ENCODE measurements at regions not wholly inside any gene's neighbourhood (a gene's known extent, or its start where the extent isn't known, plus 50 kb on each side); places are given as distances from the start of the nearest gene placed in this dataset.

GRCh38 chr3:180457225-180457624, 144.7 kb upstream of the TTC14 start:
- H3K4me3 ChIP-seq (ENCODE audit: low read depth, low read length), result no peak overlapping the region
- CTCF ChIA-PET, result no interaction called here
- TF ChIP-seq CTCF (IDR thresholded peaks at IDR 0.05; ENCODE audit: insufficient read depth, low read length, missing control alignments), result no peak
- no peak for DNase-seq (ENCODE audit: low read depth, low spot score)
- POLR2A ChIA-PET, result no interaction called here

- POLR2A ChIA-PET, result no interaction called here
- DNase-seq (ENCODE audit: low read depth, low spot score), result no peak
- no peak overlapping the region for H3K4me3 ChIP-seq (ENCODE audit: low read depth, low read length)
- TF ChIP-seq CTCF (IDR thresholded peaks at IDR 0.05; ENCODE audit: insufficient read depth, low read length, missing control alignments), result no peak
- CTCF ChIA-PET, result no interaction called here
Observed at GRCh38 chr3:180466401-180467011, 135.5 kb upstream of the TTC14 start.

- CTCF ChIA-PET, result no interaction called here
- POLR2A ChIA-PET, result no interaction called here
- DNase-seq (ENCODE audit: low read depth, low spot score), result no peak
- no peak overlapping the region for H3K4me3 ChIP-seq (ENCODE audit: low read depth, low read length)
- TF ChIP-seq CTCF (IDR thresholded peaks at IDR 0.05; ENCODE audit: insufficient read depth, low read length, missing control alignments), result no peak
Observed at GRCh38 chr3:180467177-180467576, 134.8 kb upstream of the TTC14 start.

GRCh38 chr3:180469149-180469548, 132.8 kb upstream of the TTC14 start:
- no peak for DNase-seq (ENCODE audit: low read depth, low spot score)
- TF ChIP-seq CTCF (IDR thresholded peaks at IDR 0.05; ENCODE audit: insufficient read depth, low read length, missing control alignments), result no peak
- H3K4me3 ChIP-seq (ENCODE audit: low read depth, low read length), result no peak overlapping the region
- POLR2A ChIA-PET, result no interaction called here
- CTCF ChIA-PET, result interaction anchor here (1.2 kb wide), 1 partner anchor 657 kb away, joined by 3 read pairs; no protein-coding TSS in a partner anchor

- POLR2A ChIA-PET, result no interaction called here
- no peak for TF ChIP-seq CTCF (IDR thresholded peaks at IDR 0.05; ENCODE audit: insufficient read depth, low read length, missing control alignments)
- no peak for DNase-seq (ENCODE audit: low read depth, low spot score)
- CTCF ChIA-PET, result no interaction called here
- no peak overlapping the region for H3K4me3 ChIP-seq (ENCODE audit: low read depth, low read length)
Observed at GRCh38 chr3:180478695-180479094, 123.3 kb upstream of the TTC14 start.

GRCh38 chr3:180492047-180492446, 109.9 kb upstream of the TTC14 start:
- DNase-seq (ENCODE audit: low read depth, low spot score), result no peak
- no peak overlapping the region for H3K4me3 ChIP-seq (ENCODE audit: low read depth, low read length)
- ChIA-PET CTCF (no interaction called here), POLR2A (no interaction called here)
- TF ChIP-seq CTCF (IDR thresholded peaks at IDR 0.05; ENCODE audit: insufficient read depth, low read length, missing control alignments), result no peak

Measured in AG04449 (cell line).